Activated T-cell treated with anti-CD3 and anti-CD28 coated beads for 1 hour (primary cell): ENCODE measurements at regions not wholly inside any gene's neighbourhood (a gene's known extent, or its start where the extent isn't known, plus 50 kb on each side); places are given as distances from the start of the nearest gene placed in this dataset.

Source experiments
- DNase-seq: peaks from one replicate; pipeline ENCODE4 v3.0.0-alpha.2; 2020; ENCODE audit warnings: low read depth

DNA sequence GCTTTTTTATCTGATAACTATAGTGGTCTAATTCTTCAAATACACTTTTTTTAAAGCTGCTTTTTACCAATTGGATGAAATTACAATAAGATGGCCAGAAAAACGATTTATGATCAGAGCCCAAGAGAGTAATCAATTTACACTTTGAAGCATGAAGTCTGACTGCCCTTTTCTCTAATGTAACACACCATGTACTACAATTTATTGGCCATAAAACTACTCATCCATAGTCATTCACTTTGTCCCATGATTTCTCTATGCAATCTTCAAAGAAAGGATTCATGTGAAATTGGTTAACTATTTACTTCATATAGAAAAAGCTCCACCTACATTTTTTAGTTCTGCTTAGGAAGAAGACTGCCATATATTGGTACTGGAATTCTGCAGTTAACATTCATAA lies 73.6 kb upstream of the CAST start:
- DNase-seq: no peak

DNA sequence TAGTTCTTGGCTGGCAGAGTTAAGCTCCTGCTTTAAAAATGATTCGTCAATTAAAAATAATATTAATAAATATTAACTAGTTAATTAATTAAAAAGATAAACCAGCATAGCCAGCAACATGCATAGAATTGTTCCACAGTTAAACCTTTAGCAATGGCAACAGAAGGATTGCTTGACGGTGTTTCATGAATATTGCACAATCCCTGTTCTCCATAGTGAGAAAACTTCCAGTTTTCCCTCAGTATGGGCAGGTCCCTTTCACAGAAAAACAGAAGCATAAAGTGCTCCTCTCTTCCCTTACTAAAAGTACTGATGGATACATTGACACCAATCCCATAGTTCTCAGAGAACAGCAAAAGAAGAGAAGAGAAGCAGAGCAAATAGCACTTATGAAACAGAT lies 71.4 kb upstream of the CAST start:
- no peak for DNase-seq

GRCh38 chr5:96595300-96596090 lies 66.7 kb upstream of the CAST start:
- DNase-seq: no peak

DNA sequence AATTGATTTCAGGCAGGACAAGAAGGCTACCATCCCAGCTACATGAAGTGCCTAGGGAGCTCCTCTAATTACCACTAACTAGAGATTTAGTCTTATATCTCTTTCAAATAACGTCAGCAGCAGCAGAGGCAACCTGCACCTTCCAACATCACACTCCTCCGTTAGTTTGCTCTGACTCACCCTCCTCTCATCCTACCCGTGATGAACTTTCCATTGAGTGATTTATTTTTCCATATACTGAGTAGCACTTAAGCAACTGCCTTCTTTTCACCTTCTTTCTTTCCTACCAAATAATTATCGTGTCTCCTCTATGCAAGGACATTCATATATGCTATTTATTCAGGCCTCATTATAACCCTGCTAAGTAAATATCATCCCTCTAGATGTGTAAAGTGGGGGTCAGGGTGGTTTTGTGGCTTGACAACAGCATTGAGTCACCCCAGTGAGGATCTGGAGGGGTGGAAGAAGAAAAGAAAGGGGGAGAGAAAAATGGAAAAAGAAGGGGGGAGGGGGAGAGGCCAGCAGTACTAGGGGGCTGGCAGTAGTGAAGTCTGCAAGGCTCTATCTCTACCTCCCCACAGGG lies 64.6 kb upstream of the CAST start:
- DNase-seq: no peak

- no peak for DNase-seq
Observed at GRCh38 chr5:96601200-96601599, 61.0 kb upstream of the CAST start.

DNA sequence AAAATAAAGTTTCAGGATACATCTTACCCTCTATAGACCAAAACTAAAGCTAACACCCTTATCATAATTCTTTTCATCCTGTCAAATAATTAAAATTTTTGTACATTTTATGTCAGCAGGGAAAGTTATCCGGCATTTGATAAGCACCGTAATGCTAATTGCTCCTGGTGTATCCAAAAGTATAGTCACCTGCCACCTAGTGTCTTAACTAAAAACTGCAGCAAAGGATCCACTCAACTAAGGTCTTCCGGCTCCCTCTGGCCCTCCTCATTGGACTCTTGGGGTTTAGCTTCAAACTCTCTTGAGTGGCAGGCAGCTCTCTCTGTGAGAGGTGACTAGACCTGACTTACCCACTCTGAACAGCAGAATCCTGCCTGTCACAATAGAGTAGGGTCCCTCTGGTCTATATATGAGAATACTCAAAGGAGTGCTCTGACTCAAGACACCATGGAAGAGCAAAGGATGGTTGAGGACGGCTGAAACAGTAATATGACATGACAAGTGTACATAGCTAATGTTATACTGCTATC lies 60.4 kb upstream of the CAST start:
- peak; percentile 35 for DNase-seq

GRCh38 chr5:96602776-96603175 lies 59.4 kb upstream of the CAST start:
- DNase-seq: no peak

GRCh38 chr5:96605144-96605837 lies 56.9 kb upstream of the CAST start:
- DNase-seq: no peak

- no peak for DNase-seq
Observed at GRCh38 chr5:96609369-96609768, 52.8 kb upstream of the CAST start.

- no peak for DNase-seq
Observed at GRCh38 chr5:96610747-96611146, 51.4 kb upstream of the CAST start.

DNA sequence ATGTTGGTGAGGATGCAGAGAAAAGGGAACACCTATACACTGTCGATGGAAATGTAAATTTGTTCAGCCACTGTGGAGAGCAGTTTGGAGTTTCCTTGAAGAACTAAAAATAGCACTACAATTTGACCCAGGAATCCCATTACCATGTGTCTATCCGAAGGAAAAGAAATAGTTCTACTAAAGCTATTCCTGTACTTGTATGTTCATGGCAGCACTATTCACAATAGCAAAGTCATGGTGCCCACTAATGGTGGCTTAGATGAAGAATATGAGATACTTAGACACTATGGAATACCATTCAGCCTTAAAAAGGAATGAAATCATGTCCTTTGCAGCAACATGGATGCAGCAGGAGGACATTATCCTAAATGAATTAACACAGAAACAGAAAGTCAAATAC lies 50.2 kb upstream of the CAST start:
- no peak for DNase-seq
